ENCODE measurements at regions not wholly inside any gene's neighbourhood (a gene's known extent, or its start where the extent isn't known, plus 50 kb on each side); places are given as distances from the start of the nearest gene placed in this dataset.
"Not testable (repeated sequence)": the region's sequence is repeated elsewhere in the genome, so short reads cannot be mapped to it uniquely, and the experiment has no call there.

- no peaks in the 10 kb centered on the region for H3K4me1 Mint-ChIP-seq
- Histone ChIP-seq H3K27me3 (replicated peaks in 1 of 4; ENCODE audit: control extremely low read depth in 1 of 4, control insufficient read depth in 3 of 4, insufficient read depth in 4 of 4, low read length in 3 of 4) (no peaks in the 10 kb centered on the region), H3K4me2 (replicated peaks; ENCODE audit: low read depth, low read length, poor library complexity, severe bottlenecking) (no peak overlapping the region), H3K4me3 (ENCODE audit: control extremely low read depth in 1 of 5, extremely low read depth in 1 of 5, insufficient read depth in 1 of 5, low read depth in 2 of 5, low read length in 4 of 5) (no peak overlapping the region), H3K27ac (ENCODE audit: low read length in 2 of 2) (no peak overlapping the region), H2AFZ (ENCODE audit: insufficient read depth, low read depth, low read length, poor library complexity, severe bottlenecking) (no peak overlapping the region), H3K9ac (ENCODE audit: low read length) (no peak overlapping the region), H3K4me1 (ENCODE audit: control insufficient read depth in 2 of 2, insufficient read depth in 2 of 2, low read length in 2 of 2) (no peaks in the 10 kb centered on the region), H3K9me3 (ENCODE audit: control extremely low read depth in 1 of 3, control insufficient read depth in 2 of 3, insufficient read depth in 1 of 3, low read length in 2 of 3) (peaks cover 0 to 10% (median 5%) of the 10 kb centered on the region in 3 donors), H3K79me2 (ENCODE audit: control insufficient read depth, insufficient read depth, low read length) (no peaks in the 10 kb centered on the region), H3K36me3 (replicated peaks in 1 of 2; ENCODE audit: control extremely low read depth in 1 of 2, control insufficient read depth in 1 of 2, extremely low read depth in 1 of 2, insufficient read depth in 2 of 2, low read length in 1 of 2) (no peaks in the 10 kb centered on the region), H4K20me1 (ENCODE audit: control insufficient read depth, insufficient read depth, low read length, poor library complexity, severe bottlenecking) (no peaks in the 10 kb centered on the region)
- no peak overlapping the region for H3K4me3 Mint-ChIP-seq
- ATAC-seq (ENCODE audit: low read depth) (no peak), DNase-seq (no peak)
- H3K27me3 Mint-ChIP-seq = no peaks in the 10 kb centered on the region
- no CpG with 5 or more reads among the region's 1 CpG for WGBS (ENCODE audit: insufficient coverage)
- peaks cover 4% of the 10 kb centered on the region for H3K9me3 Mint-ChIP-seq (ENCODE audit: insufficient read depth)
- no peak for TF ChIP-seq EZH2 (IDR thresholded peaks at IDR 0.05; ENCODE audit: borderline replicate concordance, insufficient read depth, low read depth, low read length, poor library complexity, severe bottlenecking)
- no peak overlapping the region for H3K27ac Mint-ChIP-seq
- POLR2A ChIA-PET = no interaction called here
- intact Hi-C loops (cut with micrococcal nuclease) = no loop called here
- CTCF ChIA-PET = no interaction called here
Measured at GRCh38 chr7:82655965-82656364, 212.4 kb upstream of the CACNA2D1 start.

GRCh38 chr7:82650095-82650494 lies 206.5 kb upstream of the CACNA2D1 start:
- H3K4me3 Mint-ChIP-seq; H3K4me1 ChIP-seq (ENCODE audit: control insufficient read depth in 2 of 2, insufficient read depth in 2 of 2, low read length in 2 of 2); H3K4me3 ChIP-seq (ENCODE audit: control extremely low read depth in 1 of 5, extremely low read depth in 1 of 5, insufficient read depth in 1 of 5, low read depth in 2 of 5, low read length in 4 of 5); H3K4me1 Mint-ChIP-seq; intact Hi-C loops (cut with micrococcal nuclease); H3K79me2 ChIP-seq (ENCODE audit: control insufficient read depth, insufficient read depth, low read length); DNase-seq; H4K20me1 ChIP-seq (ENCODE audit: control insufficient read depth, insufficient read depth, low read length, poor library complexity, severe bottlenecking); CTCF ChIA-PET; H3K27ac ChIP-seq (ENCODE audit: low read length in 2 of 2); H3K27me3 Mint-ChIP-seq; H3K9me3 ChIP-seq (ENCODE audit: control extremely low read depth in 1 of 3, control insufficient read depth in 2 of 3, insufficient read depth in 1 of 3, low read length in 2 of 3); ATAC-seq (ENCODE audit: low read depth); H3K9ac ChIP-seq (ENCODE audit: low read length); H2AFZ ChIP-seq (ENCODE audit: insufficient read depth, low read depth, low read length, poor library complexity, severe bottlenecking); H3K4me2 ChIP-seq (replicated peaks; ENCODE audit: low read depth, low read length, poor library complexity, severe bottlenecking); H3K36me3 ChIP-seq (replicated peaks in 1 of 2; ENCODE audit: control extremely low read depth in 1 of 2, control insufficient read depth in 1 of 2, extremely low read depth in 1 of 2, insufficient read depth in 2 of 2, low read length in 1 of 2); H3K27ac Mint-ChIP-seq; POLR2A ChIA-PET; H3K9me3 Mint-ChIP-seq (ENCODE audit: insufficient read depth); H3K27me3 ChIP-seq (replicated peaks in 1 of 4; ENCODE audit: control extremely low read depth in 1 of 4, control insufficient read depth in 3 of 4, insufficient read depth in 4 of 4, low read length in 3 of 4): not testable (repeated sequence)
- WGBS (ENCODE audit: insufficient coverage) = 93% methylated on average over 9 of the region's 10 CpGs

Data from B cell (primary cell).